HS-5 (cell line): ENCODE measurements at regions not wholly inside any gene's neighbourhood (a gene's known extent, or its start where the extent isn't known, plus 50 kb on each side); places are given as distances from the start of the nearest gene placed in this dataset.
"Not testable (repeated sequence)": the region's sequence is repeated elsewhere in the genome, so short reads cannot be mapped to it uniquely, and the experiment has no call there.

ENCODE experiments used
- DNase-seq: peaks from one replicate; pipeline ENCODE4 v3.0.0-alpha.2; 2012; ENCODE audit warnings: low read depth

- not testable (repeated sequence) for DNase-seq
Measured at GRCh38 chr16:31745098-31745497, 128.5 kb upstream of the ZNF267 start.

GRCh38 chr16:31745900-31746299 lies 127.7 kb upstream of the ZNF267 start:
- no peak for DNase-seq

GRCh38 chr16:31754998-31755615 lies 118.5 kb upstream of the ZNF267 start:
- DNase-seq, result no peak

DNA sequence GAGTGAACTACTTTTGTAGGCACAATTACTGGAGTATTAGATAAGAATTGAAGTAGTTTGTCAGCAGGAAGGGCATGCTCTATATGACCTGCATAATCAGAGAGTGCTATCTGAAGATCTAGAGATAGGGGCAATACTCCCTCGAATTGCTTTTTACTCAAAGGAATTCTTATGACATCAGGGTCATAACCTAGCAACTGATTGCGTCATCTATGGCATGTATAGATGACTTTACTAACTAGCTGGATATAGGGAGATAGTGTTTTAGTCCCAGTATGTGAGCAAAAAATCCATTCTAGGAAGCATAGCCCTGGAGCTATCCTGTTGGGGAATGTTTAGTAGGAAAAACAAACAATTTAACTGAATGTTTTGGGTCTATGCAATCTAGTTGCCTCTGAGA lies 109.5 kb upstream of the ZNF267 start:
- DNase-seq, result no peak

GRCh38 chr16:31767267-31767666 lies 106.3 kb upstream of the ZNF267 start:
- no peak for DNase-seq

DNA sequence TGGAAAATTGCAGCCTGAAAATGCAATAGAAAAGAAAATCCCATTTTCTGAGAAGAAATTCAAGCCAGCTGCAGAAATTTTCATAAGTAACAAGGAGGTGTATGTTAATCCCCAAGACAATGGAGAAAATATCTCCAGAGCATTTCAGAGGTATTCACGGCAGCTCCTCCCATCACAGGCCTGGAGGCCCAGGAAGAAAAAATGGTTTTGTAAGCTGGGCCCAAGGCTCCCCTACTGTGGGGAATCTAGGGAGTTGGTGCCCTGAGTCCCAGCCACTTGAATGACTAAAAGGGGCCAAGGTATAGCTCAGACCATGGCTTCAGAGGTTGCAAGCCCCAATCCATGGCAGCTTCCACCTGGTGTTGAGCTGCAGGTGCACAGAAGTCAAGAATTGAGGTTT lies 93.3 kb upstream of the ZNF267 start:
- DNase-seq, result no peak

GRCh38 chr16:31785126-31785525 lies 88.5 kb upstream of the ZNF267 start:
- DNase-seq, result no peak

GRCh38 chr16:31807086-31807485 lies 66.5 kb upstream of the ZNF267 start:
- no peak for DNase-seq

GRCh38 chr16:31810863-31811262 lies 62.7 kb upstream of the ZNF267 start:
- DNase-seq, result no peak

DNA sequence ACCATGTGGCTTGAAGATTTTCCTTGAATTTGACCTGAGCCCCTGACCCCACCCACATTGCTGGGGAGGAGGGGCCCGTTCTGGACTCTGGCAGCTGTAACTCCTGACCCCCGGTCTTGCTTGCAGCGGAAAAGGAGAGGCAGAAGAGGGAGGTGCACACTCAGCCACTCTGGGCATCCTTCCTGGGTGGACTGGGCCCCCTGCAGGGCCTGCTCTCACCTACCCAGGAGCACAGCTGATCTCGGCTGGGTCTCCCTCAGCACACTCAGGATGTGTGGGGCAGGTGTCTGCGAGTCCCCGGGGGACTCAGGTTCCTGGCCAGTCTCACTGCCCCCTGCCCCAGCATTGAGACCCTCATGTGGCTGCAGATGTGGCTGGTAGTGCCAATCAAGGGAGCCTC lies 57.5 kb upstream of the ZNF267 start:
- not testable (repeated sequence) for DNase-seq

DNA sequence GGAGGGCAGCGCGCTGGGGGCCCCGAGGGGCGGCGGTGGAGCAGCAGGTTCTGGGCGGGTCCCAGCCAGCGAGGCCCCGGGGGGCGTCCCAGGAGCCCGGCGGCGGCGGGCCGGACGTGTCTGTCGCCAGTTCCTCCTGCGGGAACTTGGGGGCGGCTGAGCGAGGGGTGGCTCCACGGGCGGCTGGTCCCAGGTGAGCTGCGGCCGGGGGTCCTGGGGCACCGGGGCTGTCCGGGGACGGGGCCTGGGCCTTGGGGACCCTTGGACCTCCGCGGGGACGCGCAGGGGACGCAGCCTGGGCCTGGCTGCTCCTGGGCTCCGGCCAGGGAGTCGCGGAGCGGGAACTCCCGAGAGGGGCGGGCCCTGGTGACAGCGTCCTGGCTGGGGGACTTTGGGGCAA lies 54.2 kb upstream of the ZNF267 start:
- DNase-seq, result no peak

GRCh38 chr16:31819948-31820347 lies 53.7 kb upstream of the ZNF267 start:
- no peak for DNase-seq
